HepG2 (cell line): ENCODE measurements at regions not wholly inside any gene's neighbourhood (a gene's known extent, or its start where the extent isn't known, plus 50 kb on each side); places are given as distances from the start of the nearest gene placed in this dataset.
A peak's percentile ranks its signal among the peaks of the same experiment; 100 is the strongest.

ENCODE experiments used
- AHR ChIP-seq: IDR thresholded peaks from 2 replicates; pipeline ENCODE4 v1.6.1; 2018; ENCODE audit warnings: missing genetic modification reagents, missing compliant biosample characterization
- DDIT3 ChIP-seq: sonication (generic); formaldehyde crosslinking; IDR thresholded peaks from 2 replicates; pipeline ENCODE4 v1.4.0; 2020; ENCODE audit warnings: mild to moderate bottlenecking, missing genetic modification reagents
- HBP1 ChIP-seq: IDR thresholded peaks from 2 replicates; pipeline ENCODE4 v1.6.1; 2016; ENCODE audit warnings: low read depth, control low read depth
- IRX3 ChIP-seq: sonication (generic); formaldehyde crosslinking; IDR thresholded peaks from 2 replicates; pipeline ENCODE4 v1.8.1; 2023; ENCODE audit warnings: mild to moderate bottlenecking, low read depth, missing genetic modification reagents, borderline replicate concordance
- JDP2 ChIP-seq: sonication (generic); formaldehyde crosslinking; IDR thresholded peaks from 2 replicates; pipeline ENCODE4 v1.8.1; 2022; ENCODE audit warnings: missing genetic modification reagents, borderline replicate concordance
- KDM6A ChIP-seq: IDR thresholded peaks from 2 replicates; pipeline ENCODE4 v1.6.1; 2016; ENCODE audit warnings: low read depth
- MAFF ChIP-seq: IDR thresholded peaks from 2 replicates; pipeline ENCODE4 v1.6.1; 2011; ENCODE audit warnings: low read depth, low read length, improper control_type of control experiment
- MIXL1 ChIP-seq: IDR thresholded peaks from 2 replicates; pipeline ENCODE4 v1.6.1; 2016
- POGZ ChIP-seq: sonication (generic); formaldehyde crosslinking; IDR thresholded peaks from 2 replicates; pipeline ENCODE4 v1.4.0; 2020; ENCODE audit warnings: mild to moderate bottlenecking, missing genetic modification reagents
- RARG ChIP-seq: sonication (generic); formaldehyde crosslinking; IDR thresholded peaks from 2 replicates; pipeline ENCODE4 v1.4.0; 2020; ENCODE audit warnings: low read depth, mild to moderate bottlenecking, missing genetic modification reagents
- RFXANK ChIP-seq: IDR thresholded peaks from 2 replicates; pipeline ENCODE4 v1.6.1; 2016
- TMF1 ChIP-seq: sonication (generic); formaldehyde crosslinking; IDR thresholded peaks from 2 replicates; pipeline ENCODE4 v1.8.1; 2022; ENCODE audit warnings: low read depth, missing genetic modification reagents
- TOPORS ChIP-seq: sonication (generic); formaldehyde crosslinking; IDR thresholded peaks from 2 replicates; pipeline ENCODE4 v1.8.0; 2023; ENCODE audit warnings: mild to moderate bottlenecking, missing genetic modification reagents
- USF2 ChIP-seq, 2 experiments: sonication (generic) in 1 of 2; formaldehyde crosslinking in 1 of 2; IDR thresholded peaks; 2 replicates each; pipeline versions ENCODE4 v1.5.1 to v1.6.1; 2011 to 2020; ENCODE audit warnings: borderline replicate concordance in 1 of 2, low read depth in 1 of 2, low read length in 1 of 2, mild to moderate bottlenecking in 1 of 2, missing genetic modification reagents in 1 of 2, moderate library complexity in 1 of 2
- ZBTB43 ChIP-seq: sonication (generic); formaldehyde crosslinking; conservative IDR thresholded peaks from 2 replicates; pipeline ENCODE4 v1.4.0; 2020; ENCODE audit warnings: missing genetic modification reagents
- ZFP91 ChIP-seq: sonication (generic); formaldehyde crosslinking; IDR thresholded peaks from 2 replicates; pipeline ENCODE4 v1.9.0; 2022; ENCODE audit warnings: missing genetic modification reagents, mild to moderate bottlenecking, borderline replicate concordance
- ZNF12 ChIP-seq: sonication (generic); formaldehyde crosslinking; IDR thresholded peaks from 2 replicates; pipeline ENCODE4 v1.5.0; 2020; ENCODE audit warnings: missing genetic modification reagents
- ZNF224 ChIP-seq: sonication (generic); formaldehyde crosslinking; IDR thresholded peaks from 2 replicates; pipeline ENCODE4 v1.5.0; 2020; ENCODE audit warnings: mild to moderate bottlenecking, missing genetic modification reagents
- ZNF331 ChIP-seq: sonication (generic); formaldehyde crosslinking; IDR thresholded peaks from 2 replicates; pipeline ENCODE4 v1.4.0; 2020; ENCODE audit warnings: missing genetic modification reagents
- ZNF574 ChIP-seq: sonication (generic); formaldehyde crosslinking; IDR thresholded peaks from 2 replicates; pipeline ENCODE4 v1.4.0; 2020; ENCODE audit warnings: missing genetic modification reagents
- ZNF766 ChIP-seq: sonication (generic); formaldehyde crosslinking; IDR thresholded peaks from 2 replicates; pipeline ENCODE4 v1.5.0; 2020; ENCODE audit warnings: missing genetic modification reagents, borderline replicate concordance
- ZNF788 ChIP-seq: sonication (generic); formaldehyde crosslinking; IDR thresholded peaks from 2 replicates; pipeline ENCODE4 v1.5.0; 2020; ENCODE audit warnings: mild to moderate bottlenecking, missing genetic modification reagents, borderline replicate concordance
- ZSCAN12 ChIP-seq: sonication (generic); formaldehyde crosslinking; IDR thresholded peaks from 2 replicates; pipeline ENCODE4 v1.9.0; 2021; ENCODE audit warnings: mild to moderate bottlenecking, missing genetic modification reagents

- TF ChIP-seq ZNF788 (CRISPR knock-in tag) (no peak; the same call in 1 of the 2 replicates), ZSCAN12 (CRISPR knock-in tag) (no peak), ZNF331 (CRISPR knock-in tag) (peak; percentile 43; the same call in 1 of the 2 replicates), RARG (CRISPR knock-in tag) (no peak), ZNF224 (no peak), TOPORS (CRISPR knock-in tag) (no peak), ZNF766 (CRISPR knock-in tag) (no peak), JDP2 (CRISPR knock-in tag) (no peak), MAFF (no peak), HBP1 (CRISPR knock-in tag) (no peak), MIXL1 (peak; percentile 63), ZNF12 (CRISPR knock-in tag) (no peak), IRX3 (CRISPR knock-in tag) (no peak), RFXANK (no peak), ZBTB43 (CRISPR knock-in tag) (no peak), DDIT3 (CRISPR knock-in tag) (no peak), AHR (CRISPR knock-in tag) (no peak), ZNF574 (CRISPR knock-in tag) (no peak), ZFP91 (CRISPR knock-in tag) (no peak), USF2 (IDR thresholded peaks at IDR 0.05; ENCODE audit: low read depth, low read length) (no peak), USF2 (CRISPR knock-in tag; IDR thresholded peaks at IDR 0.05; ENCODE audit: borderline replicate concordance) (no peak), POGZ (CRISPR knock-in tag) (peak; percentile 77), KDM6A (no peak), TMF1 (CRISPR knock-in tag) (no peak)
Observed at GRCh38 chr4:188534917-188535316, 395.7 kb downstream of the TRIML1 start (continued).
